Stomach (tissue), 4 donors: ENCODE measurements at regions not wholly inside any gene's neighbourhood (a gene's known extent, or its start where the extent isn't known, plus 50 kb on each side); places are given as distances from the start of the nearest gene placed in this dataset.

Experiments used
- CTCF ChIP-seq, 7 experiments: fragments of 450-650 bp in 4 of 7; fragments of 200-600 bp in 3 of 7; sonication (generic) in 3 of 7; IDR thresholded peaks; one replicate each; pipeline ENCODE4 v1.5.1; 2016 to 2019; ENCODE audit warnings: antibody characterized with exemption in 7 of 7, control low read depth in 2 of 7, mild to moderate bottlenecking in 1 of 7
- POLR2A ChIP-seq, 4 donors: fragments of 450-650 bp; IDR thresholded peaks; one replicate each; pipeline ENCODE4 v1.6.1; 2016; ENCODE audit warnings: antibody characterized with exemption in 4 of 4, control low read depth in 2 of 4, mild to moderate bottlenecking in 1 of 4, moderate library complexity in 1 of 4

- no peak for TF ChIP-seq CTCF (IDR thresholded peaks at IDR 0.05)
- TF ChIP-seq POLR2A (IDR thresholded peaks at IDR 0.05), result no peak
Measured at GRCh38 chr3:29215948-29216347, 64.9 kb upstream of the RBMS3 start.
